Central memory CD8-positive, alpha-beta T cell (primary cell): ENCODE measurements at regions not wholly inside any gene's neighbourhood (a gene's known extent, or its start where the extent isn't known, plus 50 kb on each side); places are given as distances from the start of the nearest gene placed in this dataset.

Experiments
- ATAC-seq: fragments of 150-1000 bp; cut with Tn5 transposase; replicated peaks from 2 replicates; pipeline ENCODE4 v1.10.0; 2022; ENCODE audit warnings: mild to moderate bottlenecking, moderate FRiP score, moderate number of reproducible peaks; ENCODE audit not compliant: poor library complexity, severe bottlenecking; ENCODE audit errors: extremely low read depth
- DNase-seq, 2 donors: peaks; one replicate each; pipeline ENCODE4 v3.0.0; 2021; ENCODE audit warnings: low spot score in 2 of 2
- H3K27ac Mint-ChIP-seq: one replicate; pipeline ENCODE4 v1.8.0; 2022; ENCODE audit warnings: low read depth, mild to moderate bottlenecking, moderate library complexity, mixed read lengths
- H3K27me3 Mint-ChIP-seq: one replicate; pipeline ENCODE4 v1.8.0; 2022; ENCODE audit warnings: mixed read lengths
- H3K36me3 Mint-ChIP-seq: one replicate; pipeline ENCODE4 v1.8.0; 2022; ENCODE audit warnings: mild to moderate bottlenecking, moderate library complexity, mixed read lengths; ENCODE audit not compliant: insufficient read depth
- H3K4me1 Mint-ChIP-seq: one replicate; pipeline ENCODE4 v1.8.0; 2022; ENCODE audit warnings: mixed read lengths
- H3K4me3 Mint-ChIP-seq: one replicate; pipeline ENCODE4 v1.8.0; 2022; ENCODE audit warnings: mild to moderate bottlenecking, moderate library complexity, mixed read lengths
- H3K9me3 Mint-ChIP-seq: one replicate; pipeline ENCODE4 v1.8.0; 2022; ENCODE audit warnings: mixed read lengths

DNA sequence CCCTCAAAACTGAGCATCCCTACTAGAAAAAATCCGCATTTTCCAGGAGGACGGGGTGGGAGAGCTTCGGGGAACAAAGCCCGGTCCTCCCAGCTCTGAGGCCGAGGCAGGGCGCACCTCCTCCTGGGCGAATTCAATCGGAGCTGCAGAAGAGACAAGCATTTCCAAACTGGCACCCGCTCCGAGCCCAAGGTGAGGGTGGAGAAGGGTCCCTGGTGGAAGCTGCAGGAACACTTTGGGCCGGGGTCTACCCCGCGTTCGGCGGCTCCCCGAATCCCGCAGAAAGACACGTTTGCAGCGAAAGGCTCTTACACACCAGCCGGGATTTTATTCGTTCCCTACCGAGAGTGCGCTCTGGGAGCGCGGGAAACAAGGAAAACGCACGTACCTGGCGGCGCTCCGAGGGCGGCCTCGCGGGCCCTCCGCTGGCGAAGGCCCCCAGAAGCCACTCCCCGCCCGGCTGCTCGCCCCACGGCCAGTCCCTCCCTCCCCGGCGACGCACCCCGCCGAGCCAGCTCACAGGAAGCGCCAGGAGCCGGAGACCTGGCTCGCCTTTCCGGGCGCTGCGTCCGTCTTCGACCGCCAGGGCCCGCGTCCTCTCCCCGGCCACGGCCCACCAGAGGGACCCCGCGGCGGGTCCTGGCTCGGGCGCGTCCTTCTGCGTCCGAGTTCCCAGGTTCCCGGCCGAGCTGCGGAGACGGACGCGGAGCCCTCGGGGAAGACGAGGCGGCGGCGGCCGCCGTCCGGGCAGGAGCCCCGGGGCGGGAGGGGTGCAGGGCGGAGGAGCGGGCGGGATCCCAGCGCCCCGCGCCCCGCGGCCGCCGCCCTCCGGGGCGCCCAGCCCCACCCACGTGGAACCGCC, 49.8 kb upstream of the BAHCC1 start:
- H3K36me3 Mint-ChIP-seq: peaks cover 6% of the 10 kb centered on the region
- H3K27me3 Mint-ChIP-seq: peaks cover 40% of the 10 kb centered on the region
- ATAC-seq: peak; percentile 39
- no peak overlapping the region for H3K27ac Mint-ChIP-seq
- no peaks in the 10 kb centered on the region for H3K9me3 Mint-ChIP-seq
- peaks cover 15% of the 10 kb centered on the region for H3K4me1 Mint-ChIP-seq
- H3K4me3 Mint-ChIP-seq: peak overlapping the region; percentile 74
- DNase-seq: no peak
